IMR-90 (cell line): ENCODE measurements at regions not wholly inside any gene's neighbourhood (a gene's known extent, or its start where the extent isn't known, plus 50 kb on each side); places are given as distances from the start of the nearest gene placed in this dataset.

Experiments
- ATAC-seq: fragments of 200-7000 bp; cut with Tn5 transposase; 2 replicates; pipeline ENCODE4 v1.9.1; 2020; ENCODE audit warnings: low read depth, mild to moderate bottlenecking, moderate library complexity
- BruUV-seq: library from RNA; stranded (reverse); fragments of 400-500 nt; replicated peaks from 2 replicates; lab custom pipeline; 2021; lab: Mats Ljungman, UMichigan
- CTCF ChIA-PET: fragments of 300-600 bp; formaldehyde crosslinking; extraction: SDS; loops from one replicate; lab custom pipeline; 2021; ENCODE audit warnings: antibody characterized with exemption; lab: Yijun Ruan, JAX
- POLR2A ChIA-PET: fragments of 300-600 bp; sonication (Branson Sonifier 250); formaldehyde crosslinking; loops from one replicate; lab custom pipeline; 2022; ENCODE audit warnings: antibody characterized with exemption; ENCODE audit not compliant: unreplicated experiment; lab: Charles Lee
- DNase-seq: peaks from one replicate; pipeline ENCODE4 v3.0.0; 2013
- H2AFZ ChIP-seq: replicated peaks from 2 replicates; pipeline ENCODE3; 2013; ENCODE audit warnings: low read length, mild to moderate bottlenecking; ENCODE audit not compliant: poor library complexity
- H2AK5ac ChIP-seq: 2 replicates; pipeline ENCODE4 v1.6.1; 2013; ENCODE audit warnings: low read depth, low read length, inconsistent platforms
- H2AK9ac ChIP-seq: replicated peaks from 2 replicates; pipeline ENCODE3; 2013; ENCODE audit warnings: mild to moderate bottlenecking, low read depth, low read length, moderate library complexity; ENCODE audit not compliant: poor library complexity
- H2BK120ac ChIP-seq: 2 replicates; pipeline ENCODE4 v1.6.1; 2013; ENCODE audit warnings: low read depth, low read length, inconsistent platforms
- H2BK15ac ChIP-seq: 3 replicates; pipeline ENCODE4 v1.6.1; 2013; ENCODE audit warnings: low read depth, low read length, inconsistent platforms
- H2BK20ac ChIP-seq: 2 replicates; pipeline ENCODE4 v1.6.1; 2013; ENCODE audit warnings: low read depth, mild to moderate bottlenecking, inconsistent platforms, low read length, moderate library complexity
- H2BK5ac ChIP-seq: 2 replicates; pipeline ENCODE4 v1.6.1; 2013; ENCODE audit warnings: mild to moderate bottlenecking, low read depth, low read length, inconsistent platforms; ENCODE audit not compliant: poor library complexity, severe bottlenecking
- H3K14ac ChIP-seq: replicated peaks from 2 replicates; pipeline ENCODE4 v1.6.1; 2013; ENCODE audit warnings: low read depth, low read length, inconsistent platforms
- H3K18ac ChIP-seq: 2 replicates; pipeline ENCODE4 v1.6.1; 2013; ENCODE audit warnings: low read depth, low read length, control low read depth
- H3K23ac ChIP-seq: 2 replicates; pipeline ENCODE4 v1.6.1; 2013; ENCODE audit warnings: low read depth, low read length, inconsistent platforms
- H3K27ac ChIP-seq: 2 replicates; pipeline ENCODE4 v1.5.1; 2013; ENCODE audit warnings: mild to moderate bottlenecking, control low read depth, low read length; ENCODE audit not compliant: insufficient read depth
- H3K27me3 ChIP-seq: 2 replicates; pipeline ENCODE4 v1.6.1; 2013; ENCODE audit warnings: low read length; ENCODE audit not compliant: control insufficient read depth, insufficient read depth
- H3K36me3 ChIP-seq: 2 replicates; pipeline ENCODE4 v1.6.1; 2013; ENCODE audit warnings: low read length, mixed read lengths; ENCODE audit not compliant: control insufficient read depth, insufficient read depth
- H3K4ac ChIP-seq: 2 replicates; pipeline ENCODE4 v1.6.1; 2013; ENCODE audit warnings: low read depth, low read length, inconsistent platforms
- H3K4me1 ChIP-seq: 2 replicates; pipeline ENCODE4 v1.6.1; 2013; ENCODE audit warnings: low read length, mixed read lengths; ENCODE audit not compliant: control insufficient read depth, insufficient read depth
- H3K4me2 ChIP-seq: 2 replicates; pipeline ENCODE4 v1.6.1; 2013; ENCODE audit warnings: low read depth, mild to moderate bottlenecking, control low read depth, low read length, moderate library complexity
- H3K4me3 ChIP-seq: 2 replicates; pipeline ENCODE4 v1.5.1; 2013; ENCODE audit warnings: low read depth, mild to moderate bottlenecking, control low read depth, low read length, moderate library complexity; ENCODE audit not compliant: insufficient read depth
- H3K56ac ChIP-seq: 2 replicates; pipeline ENCODE4 v1.6.1; 2013; ENCODE audit warnings: low read length, inconsistent platforms; ENCODE audit not compliant: insufficient read depth; ENCODE audit errors: extremely low read depth
- H3K79me1 ChIP-seq, 2 experiments: 2 replicates each; pipeline ENCODE4 v1.6.1; 2013; ENCODE audit warnings: low read length in 2 of 2, inconsistent platforms in 1 of 2, low read depth in 1 of 2
- H3K9ac ChIP-seq: 2 replicates; pipeline ENCODE4 v1.6.1; 2013; ENCODE audit warnings: low read depth, low read length, control low read depth
- H3K9me1 ChIP-seq: 2 replicates; pipeline ENCODE4 v1.6.1; 2013; ENCODE audit warnings: low read length, inconsistent platforms; ENCODE audit not compliant: insufficient read depth
- H3K9me3 ChIP-seq: 2 replicates; pipeline ENCODE4 v1.6.1; 2013; ENCODE audit warnings: low read length; ENCODE audit not compliant: control insufficient read depth, insufficient read depth
- H4K20me1 ChIP-seq: 2 replicates; pipeline ENCODE4 v1.6.1; 2013; ENCODE audit warnings: low read length, inconsistent platforms; ENCODE audit not compliant: insufficient read depth
- H4K5ac ChIP-seq: 2 replicates; pipeline ENCODE4 v1.6.1; 2013; ENCODE audit warnings: mild to moderate bottlenecking, low read depth, low read length, control low read depth
- H4K8ac ChIP-seq, 2 experiments: 2 replicates each; pipeline ENCODE4 v1.6.1; 2013; ENCODE audit warnings: low read depth in 2 of 2, low read length in 2 of 2, control low read depth in 1 of 2, inconsistent platforms in 1 of 2
- H4K91ac ChIP-seq: 2 replicates; pipeline ENCODE4 v1.6.1; 2013; ENCODE audit warnings: low read depth, low read length, inconsistent platforms; ENCODE audit not compliant: insufficient read depth
- BHLHE40 ChIP-seq: fragments of 150-350 bp; IDR thresholded peaks from 2 replicates; pipeline ENCODE4 v1.6.1; 2016; ENCODE audit warnings: mild to moderate bottlenecking, low read depth, low read length
- CEBPB ChIP-seq: IDR thresholded peaks from 2 replicates; pipeline ENCODE4 v1.6.1; 2012; ENCODE audit warnings: low read depth, low read length, improper control_type of control experiment
- CHD1 ChIP-seq: IDR thresholded peaks from 2 replicates; pipeline ENCODE4 v1.6.1; 2012; ENCODE audit warnings: low read depth, low read length, improper control_type of control experiment
- FOS ChIP-seq: fragments of 150-350 bp; IDR thresholded peaks from 2 replicates; pipeline ENCODE4 v1.6.1; 2016; ENCODE audit warnings: low read depth, low read length
- MAFK ChIP-seq: IDR thresholded peaks from 2 replicates; pipeline ENCODE4 v1.6.1; 2012; ENCODE audit warnings: low read depth, low read length, improper control_type of control experiment
- MAZ ChIP-seq: IDR thresholded peaks from 2 replicates; pipeline ENCODE4 v1.6.1; 2012; ENCODE audit warnings: low read depth, mild to moderate bottlenecking, low read length, improper control_type of control experiment, moderate library complexity, borderline replicate concordance
- MXI1 ChIP-seq: IDR thresholded peaks from 2 replicates; pipeline ENCODE4 v1.6.1; 2012; ENCODE audit warnings: low read depth, mild to moderate bottlenecking, low read length, moderate library complexity, borderline replicate concordance
- NFE2L2 ChIP-seq: fragments of 150-350 bp; IDR thresholded peaks from 2 replicates; pipeline ENCODE4 v1.6.1; 2016; ENCODE audit warnings: low read depth, mild to moderate bottlenecking, low read length
- RAD21 ChIP-seq: IDR thresholded peaks from 2 replicates; pipeline ENCODE4 v1.6.1; 2012; ENCODE audit warnings: low read length, improper control_type of control experiment
- SMC3 ChIP-seq: fragments of 150-350 bp; IDR thresholded peaks from 2 replicates; pipeline ENCODE4 v1.6.1; 2016; ENCODE audit warnings: low read depth, mild to moderate bottlenecking, antibody characterized with exemption, low read length, moderate library complexity
- USF2 ChIP-seq: fragments of 150-350 bp; IDR thresholded peaks from 2 replicates; pipeline ENCODE4 v1.6.1; 2017; ENCODE audit warnings: mild to moderate bottlenecking, antibody characterized with exemption, low read length, low read depth
- WGBS, 2 experiments: methylation state at CpG; one replicate each; pipeline versions ENCODE4 v1.1.5 to v1.1.7; 2013; ENCODE audit warnings: missing lambda C conversion rate in 2 of 2; ENCODE audit not compliant: insufficient read length in 1 of 2; ENCODE audit errors: extremely low coverage in 2 of 2; 5-methylcytosine and 5-hydroxymethylcytosine counted together
- dilution Hi-C: fragments of 300-500 bp; cut with HindIII; formaldehyde crosslinking; loops from one replicate; pipeline ENCODE4 v1.14.3; 2018; ENCODE audit warnings: low sequenced_read_pairs; ENCODE audit not compliant: unreplicated experiment
- in situ Hi-C: fragments of 300-500 bp; cut with MboI; formaldehyde crosslinking; loops from 3 replicates; pipeline ENCODE4 v1.14.3; 2019; ENCODE audit warnings: low sequenced_read_pairs, inconsistent platforms, mixed read lengths
- intact Hi-C: fragments of 100-400 bp; cut with micrococcal nuclease; formaldehyde crosslinking; loops from 2 replicates; pipeline ENCODE4 v1.10.0; 2022

DNA sequence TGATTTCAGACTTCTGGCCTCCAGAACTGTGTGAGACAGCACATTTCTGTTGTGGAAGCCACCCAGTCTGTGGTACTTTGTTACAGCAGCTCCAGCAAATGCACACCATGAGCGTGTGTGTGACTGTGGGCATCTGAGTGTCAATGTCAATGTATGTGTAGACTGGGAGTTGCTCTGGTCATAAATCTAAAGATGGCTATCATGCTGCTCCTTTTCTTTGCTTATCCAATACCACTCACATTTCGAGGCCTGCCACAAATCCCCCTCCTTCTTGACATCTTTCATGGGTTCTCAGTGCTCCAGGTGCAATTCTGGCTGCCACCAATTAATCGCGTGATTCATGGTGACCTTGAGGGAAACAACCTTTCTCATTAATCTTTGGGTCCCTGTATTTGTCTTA lies 141.2 kb downstream of the RWDD3 start:
- Histone ChIP-seq H2BK5ac (no peak overlapping the region), H3K27me3 (no peaks in the 10 kb centered on the region; the same call in 1 of the 2 replicates), H2BK15ac (no peak overlapping the region), H3K4me1 (no peaks in the 10 kb centered on the region), H3K4me3 (no peak overlapping the region), H3K9me1 (no peaks in the 10 kb centered on the region), H4K5ac (no peak overlapping the region), H3K9me3 (no peaks in the 10 kb centered on the region), H3K4ac (no peak overlapping the region), H3K9ac (no peak overlapping the region), H3K27ac (no peak overlapping the region), H2BK120ac (no peak overlapping the region), H2AK9ac (no peak overlapping the region), H2AFZ (no peak overlapping the region), H4K20me1 (no peaks in the 10 kb centered on the region), H4K8ac (no peak overlapping the region), H2AK5ac (no peak overlapping the region), H3K79me1 (no peaks in the 10 kb centered on the region), H3K4me2 (no peak overlapping the region), H3K14ac (no peak overlapping the region), H3K23ac (no peak overlapping the region), H4K91ac (no peak overlapping the region), H2BK20ac (no peak overlapping the region), H3K36me3 (no peaks in the 10 kb centered on the region), H3K18ac (no peak overlapping the region), H3K56ac (no peak overlapping the region)
- intact Hi-C loops, result no loop called here
- ChIA-PET POLR2A (no interaction called here), CTCF (no interaction called here)
- ATAC-seq, result no peak
- DNase-seq, result no peak
- BruUV-seq, result no TSS peak
- 0% methylated on average over 1 of the region's 4 CpGs; no CpG with 5 or more reads in 1 of the 2 experiments for WGBS, 2 experiments
- in situ Hi-C loops, result no loop called here
- dilution Hi-C loops, result no loop called here
- TF ChIP-seq CEBPB (no peak), FOS (no peak), NFE2L2 (no peak), MXI1 (no peak), USF2 (no peak), RAD21 (no peak), MAZ (no peak), SMC3 (no peak), CHD1 (no peak), BHLHE40 (no peak), MAFK (no peak)
